D721Med (cell line): ENCODE measurements at regions not wholly inside any gene's neighbourhood (a gene's known extent, or its start where the extent isn't known, plus 50 kb on each side); places are given as distances from the start of the nearest gene placed in this dataset.
"Not testable (repeated sequence)": the region's sequence is repeated elsewhere in the genome, so short reads cannot be mapped to it uniquely, and the experiment has no call there.

Experiments
- DNase-seq: peaks from one replicate; pipeline ENCODE4 v3.0.0; 2011; ENCODE audit warnings: low spot score; ENCODE audit not compliant: insufficient read length
- FAIRE-seq: peaks from 2 replicates; lab custom pipeline; 2011; peaks lifted over from hg19 to GRCh38; lab: Jason Lieb, UNC
- TF ChIP-seq, protein P1 (sequence below): IDR thresholded peaks from 2 replicates; pipeline ENCODE4 v1.5.1; 2012; ENCODE audit warnings: mild to moderate bottlenecking, control low read depth; ENCODE audit not compliant: insufficient read depth; ENCODE audit errors: missing control alignments

DNA sequence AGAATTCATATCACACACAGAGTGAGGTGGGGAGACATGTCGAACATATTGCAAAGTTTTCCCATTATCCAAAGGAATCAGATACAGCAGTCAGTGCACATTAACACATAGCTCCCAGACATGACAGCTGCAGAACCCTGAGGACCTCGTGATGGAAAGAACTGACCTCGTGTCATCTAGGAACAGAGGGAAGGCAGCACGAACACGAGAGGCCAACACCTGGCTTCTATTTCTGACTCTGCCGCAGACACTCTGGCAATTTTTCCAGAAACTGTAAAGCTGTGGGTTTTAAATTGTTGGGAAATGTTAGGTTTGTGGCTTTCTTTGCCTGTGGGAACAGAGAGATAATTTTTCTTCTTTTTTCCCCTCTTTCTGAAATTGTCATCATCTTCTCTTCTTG, 315.0 kb upstream of the PIK3R1 start:
- TF ChIP-seq, protein P1, sequence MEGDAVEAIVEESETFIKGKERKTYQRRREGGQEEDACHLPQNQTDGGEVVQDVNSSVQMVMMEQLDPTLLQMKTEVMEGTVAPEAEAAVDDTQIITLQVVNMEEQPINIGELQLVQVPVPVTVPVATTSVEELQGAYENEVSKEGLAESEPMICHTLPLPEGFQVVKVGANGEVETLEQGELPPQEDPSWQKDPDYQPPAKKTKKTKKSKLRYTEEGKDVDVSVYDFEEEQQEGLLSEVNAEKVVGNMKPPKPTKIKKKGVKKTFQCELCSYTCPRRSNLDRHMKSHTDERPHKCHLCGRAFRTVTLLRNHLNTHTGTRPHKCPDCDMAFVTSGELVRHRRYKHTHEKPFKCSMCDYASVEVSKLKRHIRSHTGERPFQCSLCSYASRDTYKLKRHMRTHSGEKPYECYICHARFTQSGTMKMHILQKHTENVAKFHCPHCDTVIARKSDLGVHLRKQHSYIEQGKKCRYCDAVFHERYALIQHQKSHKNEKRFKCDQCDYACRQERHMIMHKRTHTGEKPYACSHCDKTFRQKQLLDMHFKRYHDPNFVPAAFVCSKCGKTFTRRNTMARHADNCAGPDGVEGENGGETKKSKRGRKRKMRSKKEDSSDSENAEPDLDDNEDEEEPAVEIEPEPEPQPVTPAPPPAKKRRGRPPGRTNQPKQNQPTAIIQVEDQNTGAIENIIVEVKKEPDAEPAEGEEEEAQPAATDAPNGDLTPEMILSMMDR: no peak
- FAIRE-seq (no peak), DNase-seq (no peak)

DNA sequence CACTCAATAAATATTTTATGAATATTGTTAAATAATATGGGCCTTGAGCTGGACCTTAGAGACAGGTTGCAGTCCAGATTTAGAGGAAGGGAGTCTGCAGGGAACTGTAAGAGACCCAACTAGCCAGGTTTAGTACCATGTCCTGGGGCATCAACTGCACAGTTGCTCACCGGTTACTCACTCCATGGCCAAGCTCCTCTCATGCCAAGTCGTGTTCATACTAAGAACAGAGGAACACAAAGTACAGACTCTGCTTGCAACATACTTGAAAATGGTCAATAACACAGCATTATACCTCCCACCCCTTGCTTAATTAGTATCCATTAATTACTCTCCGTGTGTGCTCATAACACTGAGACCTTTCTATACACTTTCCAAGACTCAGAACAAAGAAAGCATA, 317.6 kb upstream of the PIK3R1 start:
- FAIRE-seq (no peak), DNase-seq (no peak)
- TF ChIP-seq, protein P1: no peak

DNA sequence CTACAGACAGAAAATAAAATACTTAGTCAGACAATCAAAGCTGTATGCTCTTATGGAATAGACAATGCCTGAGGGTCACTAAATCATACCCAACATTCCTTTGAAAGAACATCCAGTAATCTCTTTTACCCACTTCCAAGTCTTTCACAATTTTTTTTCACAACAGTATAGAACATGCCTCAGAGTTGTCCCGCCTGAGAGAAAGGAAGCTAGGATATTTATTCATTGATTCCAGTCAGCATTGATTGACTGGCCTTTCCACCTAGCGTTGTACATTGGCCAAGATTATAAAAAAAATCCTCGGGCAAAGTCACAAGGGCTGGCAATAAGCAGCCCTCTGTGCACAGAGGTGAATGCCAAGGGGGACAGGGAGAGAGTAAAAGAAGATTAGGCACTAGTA, 318.1 kb upstream of the PIK3R1 start:
- no peak for DNase-seq
- TF ChIP-seq, protein P1: no peak
- FAIRE-seq: no peak

DNA sequence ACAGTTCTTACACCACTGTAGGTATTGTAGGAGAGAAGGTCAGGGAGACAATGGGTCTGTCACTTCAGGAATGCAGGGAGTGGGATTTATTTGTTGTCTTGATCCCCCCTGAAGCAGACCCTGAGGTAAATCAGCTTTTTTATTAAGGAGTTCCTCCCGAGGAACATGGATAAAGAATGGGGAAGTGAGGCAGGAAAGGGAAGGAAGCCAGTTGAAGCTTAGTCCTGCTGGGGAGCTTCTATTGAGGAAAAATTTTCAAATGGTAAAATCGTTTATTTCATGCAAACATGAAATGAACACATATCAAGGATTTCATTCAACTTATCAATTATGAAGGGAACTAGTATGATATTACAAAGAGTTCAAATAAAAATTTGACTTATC, 318.6 kb upstream of the PIK3R1 start:
- TF ChIP-seq, protein P1: no peak
- no peak for FAIRE-seq

GRCh38 chr5:67896311-67896929, 319.1 kb upstream of the PIK3R1 start:
- no peak for DNase-seq
- no peak for FAIRE-seq
- TF ChIP-seq, protein P1: no peak

More for the DNA sequence above, 318.6 kb upstream of the PIK3R1 start:
- DNase-seq: no peak

DNA sequence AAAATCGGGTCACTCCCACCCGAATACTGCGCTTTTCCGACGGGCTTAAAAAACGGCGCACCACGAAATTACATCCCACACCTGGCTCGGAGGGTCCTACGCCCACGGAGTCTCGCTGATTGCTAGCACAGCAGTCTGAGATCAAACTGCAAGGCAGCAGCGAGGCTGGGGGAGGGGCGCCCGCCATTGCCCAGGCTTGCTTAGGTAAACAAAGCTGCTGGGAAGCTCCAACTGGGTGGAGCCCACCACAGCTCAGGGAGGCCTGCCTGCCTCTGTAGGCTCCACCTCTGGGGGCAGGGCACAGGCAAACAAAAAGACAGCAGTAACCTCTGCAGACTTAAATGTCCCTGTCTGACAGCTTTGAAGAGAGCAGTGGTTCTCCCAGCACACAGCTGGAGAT, 325.7 kb upstream of the PIK3R1 start:
- DNase-seq, FAIRE-seq: not testable (repeated sequence)

DNA sequence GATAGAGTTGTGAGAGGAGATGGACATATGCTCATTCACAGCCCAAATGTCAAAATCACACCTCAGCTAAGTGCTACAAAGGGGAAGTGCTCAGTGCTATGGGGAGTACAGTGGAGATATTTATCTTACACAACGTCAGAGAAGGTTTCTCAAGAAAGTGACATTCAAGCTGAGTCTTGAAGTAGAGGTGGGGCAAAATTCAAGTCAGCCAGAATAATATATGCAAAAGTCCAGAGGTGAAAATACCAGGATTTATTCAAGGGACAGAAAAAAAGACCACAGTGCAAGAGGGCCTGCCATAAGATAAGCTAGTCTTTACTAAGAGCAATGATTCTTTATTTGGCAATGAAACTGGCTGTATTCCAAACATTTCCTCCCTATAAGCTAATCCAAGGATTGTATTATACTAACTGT, 327.8 kb upstream of the PIK3R1 start:
- DNase-seq: no peak
- no peak for FAIRE-seq
- TF ChIP-seq, protein P1: no peak
